ENCODE measurements at regions not wholly inside any gene's neighbourhood (a gene's known extent, or its start where the extent isn't known, plus 50 kb on each side); places are given as distances from the start of the nearest gene placed in this dataset.

DNA sequence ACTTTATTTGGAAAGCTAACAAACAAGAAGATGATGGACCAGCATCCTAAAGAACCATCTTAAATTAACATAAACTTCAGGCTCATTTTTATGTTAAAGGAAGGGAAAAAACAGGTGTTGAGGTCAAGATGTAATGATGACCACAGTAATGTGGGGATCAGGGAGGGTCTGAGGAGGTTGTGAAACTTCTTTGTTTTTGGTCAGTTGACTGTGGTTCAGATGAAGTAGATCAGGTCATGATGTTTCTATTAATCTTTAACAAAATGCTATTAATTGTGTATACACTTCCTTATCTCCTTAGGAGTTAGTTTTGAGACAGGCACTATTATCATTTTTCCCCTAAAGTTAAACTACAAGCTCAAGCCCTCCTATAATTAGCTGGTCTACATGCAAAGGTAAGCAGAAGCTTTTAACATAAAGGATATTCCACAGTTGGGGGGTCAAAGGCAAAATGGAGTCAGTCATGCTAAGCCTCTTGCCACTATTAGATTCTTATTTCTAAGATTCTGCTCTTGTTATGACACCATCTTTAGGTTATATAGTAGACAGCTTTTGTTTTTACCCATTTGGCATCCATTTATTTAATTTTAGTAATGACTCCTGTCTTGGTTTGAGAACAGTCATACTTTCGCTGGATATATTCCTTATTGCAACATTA, 800.1 kb upstream of the PCDH9 start:
- TF ChIP-seq, protein P1, sequence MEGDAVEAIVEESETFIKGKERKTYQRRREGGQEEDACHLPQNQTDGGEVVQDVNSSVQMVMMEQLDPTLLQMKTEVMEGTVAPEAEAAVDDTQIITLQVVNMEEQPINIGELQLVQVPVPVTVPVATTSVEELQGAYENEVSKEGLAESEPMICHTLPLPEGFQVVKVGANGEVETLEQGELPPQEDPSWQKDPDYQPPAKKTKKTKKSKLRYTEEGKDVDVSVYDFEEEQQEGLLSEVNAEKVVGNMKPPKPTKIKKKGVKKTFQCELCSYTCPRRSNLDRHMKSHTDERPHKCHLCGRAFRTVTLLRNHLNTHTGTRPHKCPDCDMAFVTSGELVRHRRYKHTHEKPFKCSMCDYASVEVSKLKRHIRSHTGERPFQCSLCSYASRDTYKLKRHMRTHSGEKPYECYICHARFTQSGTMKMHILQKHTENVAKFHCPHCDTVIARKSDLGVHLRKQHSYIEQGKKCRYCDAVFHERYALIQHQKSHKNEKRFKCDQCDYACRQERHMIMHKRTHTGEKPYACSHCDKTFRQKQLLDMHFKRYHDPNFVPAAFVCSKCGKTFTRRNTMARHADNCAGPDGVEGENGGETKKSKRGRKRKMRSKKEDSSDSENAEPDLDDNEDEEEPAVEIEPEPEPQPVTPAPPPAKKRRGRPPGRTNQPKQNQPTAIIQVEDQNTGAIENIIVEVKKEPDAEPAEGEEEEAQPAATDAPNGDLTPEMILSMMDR (IDR thresholded peaks at IDR 0.05), result no peak
- no peak for TF ChIP-seq POLR2A (IDR thresholded peaks at IDR 0.05)
- 64 to 72% methylated on average over 1 of the region's 1 CpG for WGBS, 2 donors
- intact Hi-C loops (cut with DNase I; ENCODE audit: low total_unique reads), result no loop called here
- DNase-seq (ENCODE audit: low spot score in 2 of 2), result no peak
- H3K4me3 ChIP-seq (ENCODE audit: low read depth, poor library complexity, severe bottlenecking), result no peak overlapping the region

- no peak for DNase-seq (ENCODE audit: low spot score in 2 of 2)
- no peak overlapping the region for H3K4me3 ChIP-seq (ENCODE audit: low read depth, poor library complexity, severe bottlenecking)
- intact Hi-C loops (cut with DNase I; ENCODE audit: low total_unique reads), result no loop called here
- TF ChIP-seq, protein P1 (IDR thresholded peaks at IDR 0.05), result no peak
- no peak for TF ChIP-seq POLR2A (IDR thresholded peaks at IDR 0.05)
Observed at GRCh38 chr13:68028701-68029100, 798.6 kb upstream of the PCDH9 start.

DNA sequence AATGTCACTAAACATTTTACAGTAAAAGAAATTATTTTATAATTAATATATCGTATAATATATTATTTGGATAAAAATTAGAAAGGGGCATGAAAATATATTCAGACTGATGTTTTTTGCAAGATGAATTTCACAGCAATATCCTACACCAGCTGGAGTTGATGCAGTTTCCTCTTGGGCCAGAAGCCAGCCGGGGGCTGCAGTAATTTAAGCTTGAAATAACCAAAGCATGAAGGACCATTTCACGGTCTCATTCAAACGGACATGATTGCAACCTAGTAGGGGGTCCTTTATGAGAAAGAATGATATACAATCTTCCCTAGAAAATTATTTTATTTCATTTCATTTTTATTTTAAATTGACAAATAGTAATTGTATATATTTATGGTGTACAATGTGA, 797.2 kb upstream of the PCDH9 start:
- intact Hi-C loops (cut with DNase I; ENCODE audit: low total_unique reads), result no loop called here
- H3K4me3 ChIP-seq (ENCODE audit: low read depth, poor library complexity, severe bottlenecking), result no peak overlapping the region
- 74 to 76% methylated on average over 4 of the region's 4 CpGs for WGBS, 2 donors
- TF ChIP-seq, protein P1 (IDR thresholded peaks at IDR 0.05), result no peak
- no peak for TF ChIP-seq POLR2A (IDR thresholded peaks at IDR 0.05)
- DNase-seq (ENCODE audit: low spot score in 2 of 2), result no peak

GRCh38 chr13:68026077-68026476, 795.9 kb upstream of the PCDH9 start:
- TF ChIP-seq POLR2A (IDR thresholded peaks at IDR 0.05), result no peak
- TF ChIP-seq, protein P1 (IDR thresholded peaks at IDR 0.05), result no peak
- 72 to 75% methylated on average over 3 of the region's 3 CpGs for WGBS, 2 donors
- H3K4me3 ChIP-seq (ENCODE audit: low read depth, poor library complexity, severe bottlenecking), result no peak overlapping the region
- DNase-seq (ENCODE audit: low spot score in 2 of 2), result no peak
- intact Hi-C loops (cut with DNase I; ENCODE audit: low total_unique reads), result no loop called here

DNA sequence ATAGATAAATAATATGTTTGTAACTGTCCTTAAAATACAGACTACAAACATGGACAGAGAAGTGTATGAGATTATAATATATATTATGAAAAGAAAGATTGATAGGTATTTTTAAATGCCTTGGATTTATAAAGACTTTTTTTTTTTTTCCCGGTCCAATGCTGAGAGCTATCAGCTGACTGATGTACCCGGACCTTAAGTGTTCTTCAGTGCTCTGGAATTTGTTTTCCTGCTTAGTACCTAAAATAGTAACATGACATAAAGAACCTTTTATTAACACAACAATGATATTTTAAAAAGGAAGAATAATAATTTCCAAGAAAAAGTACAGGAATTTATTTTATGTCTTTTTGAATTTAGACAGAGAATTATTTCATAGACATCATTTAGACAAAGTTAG, 795.5 kb upstream of the PCDH9 start:
- H3K4me3 ChIP-seq (ENCODE audit: low read depth, poor library complexity, severe bottlenecking), result no peak overlapping the region
- intact Hi-C loops (cut with DNase I; ENCODE audit: low total_unique reads), result no loop called here
- 55 to 58% methylated on average over 2 of the region's 2 CpGs for WGBS, 2 donors
- DNase-seq (ENCODE audit: low spot score in 2 of 2), result no peak
- TF ChIP-seq POLR2A (IDR thresholded peaks at IDR 0.05), result no peak
- TF ChIP-seq, protein P1 (IDR thresholded peaks at IDR 0.05), result no peak

All from lower leg skin (tissue), 4 donors.